Hematopoietic multipotent progenitor cell treated with erythropoietin and hydrocortisone succinate and interleukin-3 and kit ligand, for 4 days (in vitro differentiated cells): ENCODE measurements at regions not wholly inside any gene's neighbourhood (a gene's known extent, or its start where the extent isn't known, plus 50 kb on each side); places are given as distances from the start of the nearest gene placed in this dataset.
"Not testable (repeated sequence)": the region's sequence is repeated elsewhere in the genome, so short reads cannot be mapped to it uniquely, and the experiment has no call there.

Experiments
- DNase-seq: peaks from one replicate; pipeline ENCODE4 v3.0.0-alpha.2; 2015

DNA sequence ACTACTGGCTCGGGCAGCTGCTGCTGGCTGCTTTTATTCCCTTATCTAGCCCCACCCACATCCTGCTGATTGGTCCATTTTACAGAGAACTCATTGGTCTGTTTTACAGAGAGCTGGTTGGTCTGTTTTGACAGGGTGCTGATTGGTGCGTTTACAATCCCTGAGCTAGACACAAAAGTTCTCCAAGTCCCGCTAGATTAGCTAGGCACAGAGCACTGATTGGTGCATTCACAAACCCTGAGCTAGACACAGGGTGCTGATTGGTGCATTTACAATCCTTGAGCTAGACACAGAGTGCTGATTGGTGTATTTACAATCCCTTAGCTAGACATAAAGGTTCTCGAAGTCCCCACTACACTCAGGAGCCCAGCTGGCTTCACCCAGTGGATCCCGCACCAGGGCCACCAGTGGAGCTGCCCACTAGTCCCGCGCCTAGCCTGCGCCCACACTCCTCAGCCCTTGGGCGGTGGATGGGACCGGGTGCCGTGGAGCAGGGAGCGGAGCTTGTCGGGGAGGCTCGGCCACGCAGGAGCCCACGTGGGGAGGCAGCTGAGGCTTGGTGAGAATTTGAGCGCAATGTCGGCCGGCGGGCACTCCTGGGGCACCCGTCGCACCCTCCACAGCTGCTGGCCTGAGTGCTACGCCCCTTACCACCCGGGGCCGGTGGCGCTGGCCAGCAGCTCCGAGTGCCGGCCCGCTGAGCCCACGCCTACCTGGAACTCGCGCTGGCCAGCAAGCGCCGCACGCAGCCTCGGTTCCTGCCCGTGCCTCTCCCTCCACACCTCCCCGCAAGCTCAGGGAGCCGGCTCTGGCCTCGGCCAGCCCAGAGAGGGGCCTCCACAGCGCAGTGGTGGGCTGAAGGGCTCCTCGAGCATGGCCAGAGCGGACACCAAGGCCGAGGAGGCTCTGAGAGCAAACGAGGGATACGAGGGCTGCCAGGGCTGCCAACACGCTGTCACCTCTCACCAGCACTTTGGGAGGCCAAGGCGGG, 91.1 kb upstream of the HS3ST2 start:
- DNase-seq, result not testable (repeated sequence)

DNA sequence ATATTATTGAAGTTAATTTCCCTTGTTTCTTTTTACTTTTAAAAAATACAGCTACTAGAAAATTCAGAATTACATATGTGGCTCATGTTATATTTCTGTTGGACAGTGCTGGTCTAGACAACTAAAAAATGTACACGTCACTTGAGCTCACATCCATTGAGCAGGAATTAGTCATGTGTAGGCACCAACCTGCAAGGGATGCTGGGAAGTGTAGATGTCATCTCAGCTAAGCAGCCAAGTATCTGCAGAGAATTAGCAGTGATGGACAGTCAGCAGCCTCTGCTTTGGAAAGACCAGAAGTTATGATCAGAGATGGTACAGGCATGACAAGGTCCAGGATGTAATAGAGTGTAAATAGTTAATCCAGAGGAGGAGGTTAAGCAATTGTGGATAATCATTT, 87.1 kb upstream of the HS3ST2 start:
- DNase-seq, result no peak

DNA sequence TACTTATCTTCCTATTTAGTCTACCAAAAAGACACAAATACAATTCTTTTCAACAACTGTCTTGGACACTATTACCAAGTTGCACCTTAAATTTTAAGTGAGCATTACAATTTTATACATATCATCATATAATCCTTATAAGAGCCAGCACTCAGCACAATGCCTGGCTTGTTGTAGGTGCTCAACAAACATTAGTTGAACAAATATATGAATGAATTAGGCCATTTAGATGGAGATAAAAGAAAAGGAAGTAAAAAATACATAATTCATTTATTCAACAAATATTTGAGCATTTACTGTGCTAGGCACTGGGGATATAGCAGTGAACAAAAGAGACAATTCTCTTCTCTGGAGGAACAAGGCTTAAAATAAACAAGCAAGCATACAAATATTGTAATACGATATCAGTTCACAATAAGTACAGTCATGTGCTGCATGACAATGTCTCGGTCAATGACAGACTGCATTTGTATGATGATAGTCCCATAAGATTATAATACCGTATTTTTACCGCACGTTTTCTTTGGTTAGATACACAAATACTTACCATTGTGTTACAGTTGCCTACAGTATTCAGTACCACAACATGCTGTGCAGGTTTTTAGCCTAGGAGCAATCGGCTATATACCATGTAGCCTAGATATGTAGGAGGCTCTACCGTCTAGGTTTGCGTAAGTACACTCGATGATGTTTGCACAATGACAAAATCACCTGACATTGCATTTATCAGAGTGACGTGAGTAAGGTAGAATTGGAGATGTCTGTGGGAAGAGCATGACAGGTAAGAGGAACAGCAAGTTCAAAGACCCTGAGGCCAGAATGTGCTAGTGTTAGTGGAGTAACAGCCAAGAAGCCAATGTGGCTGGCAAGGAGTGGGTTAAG, 86.4 kb upstream of the HS3ST2 start:
- no peak for DNase-seq

DNA sequence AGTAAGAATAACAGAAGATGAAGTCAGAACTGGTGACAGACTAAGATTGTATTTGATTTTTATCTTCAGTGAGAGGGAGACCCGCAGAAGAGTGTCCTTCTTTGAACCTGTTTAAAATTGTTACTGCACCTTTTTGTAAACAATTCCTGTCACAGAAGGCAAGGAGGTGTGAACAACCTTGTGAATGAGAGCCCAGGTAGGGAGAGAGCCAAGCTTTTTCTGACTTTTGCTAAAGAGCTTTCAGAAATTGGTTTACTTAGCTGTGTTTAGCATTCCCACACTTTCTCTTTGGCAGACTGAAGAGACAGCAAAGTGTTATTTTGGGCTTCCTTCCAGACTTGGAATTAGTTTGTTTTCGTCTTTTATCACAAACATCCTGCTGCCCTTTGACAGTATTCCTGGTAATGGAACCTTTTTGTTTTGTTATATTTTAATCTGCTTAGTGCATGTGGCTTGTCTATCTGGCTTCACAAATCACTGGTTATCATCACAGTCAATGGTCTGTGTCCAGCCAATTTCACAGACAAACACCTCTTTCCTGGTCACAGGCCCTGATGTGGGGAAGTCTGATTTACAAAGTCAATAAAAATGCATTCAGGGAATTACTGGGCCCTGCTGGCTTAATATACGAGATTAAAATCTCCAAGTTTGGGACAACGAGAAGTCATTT, 85.7 kb upstream of the HS3ST2 start:
- no peak for DNase-seq

DNA sequence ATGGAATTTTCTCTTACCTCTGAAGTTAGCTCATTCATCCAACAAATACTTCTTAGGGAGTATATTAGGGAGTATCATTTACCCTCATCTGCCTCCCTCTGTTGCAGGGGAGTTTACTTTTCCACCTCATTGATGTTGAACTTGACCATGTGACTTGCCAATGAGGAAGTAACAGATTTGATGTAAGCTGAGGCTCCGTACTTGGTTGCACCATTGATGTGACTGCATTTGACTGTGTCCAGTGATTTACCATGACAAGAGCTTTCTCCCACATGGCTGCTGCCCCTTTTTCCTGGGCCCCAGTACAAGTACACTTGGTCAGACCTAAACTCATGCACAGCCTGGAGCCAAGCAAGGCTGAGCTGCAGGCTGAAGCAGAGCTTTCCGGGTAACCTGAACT, 81.6 kb upstream of the HS3ST2 start:
- DNase-seq, result no peak

DNA sequence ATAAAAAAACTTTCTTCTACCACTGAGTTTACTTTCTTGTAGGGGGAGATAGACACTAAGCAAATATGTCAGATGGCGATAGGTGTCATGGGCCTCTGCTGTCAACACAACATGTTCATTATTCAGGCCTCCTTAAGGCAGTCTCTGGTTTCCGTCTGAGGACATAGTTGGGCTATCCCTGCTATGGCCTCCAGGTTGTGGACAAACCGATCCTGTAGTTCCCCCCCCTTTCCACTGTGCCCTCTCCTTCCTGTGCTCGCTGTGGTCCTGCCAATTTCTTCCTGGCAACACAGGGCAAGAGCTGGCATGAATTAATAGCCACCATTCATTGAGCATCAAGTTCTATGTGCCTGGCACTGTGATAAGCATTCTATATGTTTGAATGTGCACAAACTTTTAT, 81.0 kb upstream of the HS3ST2 start:
- DNase-seq, result no peak

DNA sequence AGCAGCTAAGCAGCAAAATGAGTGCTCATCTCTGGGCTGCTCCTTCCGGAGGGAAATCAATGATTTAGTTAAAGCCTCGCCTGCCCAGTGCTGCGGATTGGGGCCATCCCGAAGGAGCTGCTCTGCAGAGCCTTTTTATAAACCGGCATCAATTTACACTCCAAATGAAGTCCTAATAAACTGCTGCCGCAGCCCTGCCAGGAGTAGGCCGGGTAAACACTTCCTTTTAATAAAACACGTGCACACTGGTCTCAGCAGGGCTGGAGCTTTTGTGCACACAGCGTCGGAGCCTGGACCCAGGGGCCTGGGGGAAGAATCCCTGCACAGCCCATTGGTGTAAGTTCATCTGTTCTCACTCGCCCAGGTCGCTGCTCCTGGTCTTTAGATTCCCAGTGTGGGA, 79.6 kb upstream of the HS3ST2 start:
- DNase-seq, result no peak

DNA sequence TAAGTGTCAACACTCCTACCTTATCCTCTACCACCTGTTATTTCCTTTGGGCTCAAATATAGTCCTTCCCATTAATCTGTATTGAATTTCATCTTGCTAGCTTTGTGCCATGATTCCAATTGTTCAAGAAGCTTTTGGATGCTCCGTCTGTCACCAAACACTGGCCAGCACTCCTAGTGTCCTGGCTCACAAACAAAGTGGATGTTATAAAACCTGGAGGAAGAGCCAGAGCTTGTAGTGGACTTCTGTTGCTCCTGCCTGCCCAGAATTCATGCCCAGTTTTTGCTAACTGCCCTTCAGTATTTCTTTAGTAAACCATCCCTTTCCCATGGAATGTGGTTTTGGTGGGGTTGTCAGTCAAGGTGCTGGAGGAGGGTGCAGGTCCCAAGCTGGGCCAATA, 77.2 kb upstream of the HS3ST2 start:
- no peak for DNase-seq

DNA sequence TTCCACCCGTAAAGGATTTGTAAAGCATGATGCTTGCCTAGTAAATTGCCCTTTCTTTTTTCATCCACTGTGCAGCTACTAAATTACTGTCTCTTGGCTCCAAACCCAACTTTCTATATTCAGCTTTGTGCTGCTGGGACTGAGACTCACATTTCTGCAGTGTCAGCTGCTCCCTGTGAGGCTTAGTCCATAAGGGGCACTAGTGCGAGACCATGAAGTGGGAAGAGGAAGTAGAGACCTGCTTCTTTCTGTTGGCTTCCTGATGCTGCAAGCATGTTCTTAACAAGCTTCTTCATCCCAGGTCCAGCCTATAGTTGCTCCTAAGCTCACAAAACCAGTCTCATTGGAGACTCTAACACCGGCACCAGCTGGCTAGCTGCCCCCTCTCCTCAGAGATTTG, 74.9 kb upstream of the HS3ST2 start:
- peak; percentile 29 for DNase-seq

DNA sequence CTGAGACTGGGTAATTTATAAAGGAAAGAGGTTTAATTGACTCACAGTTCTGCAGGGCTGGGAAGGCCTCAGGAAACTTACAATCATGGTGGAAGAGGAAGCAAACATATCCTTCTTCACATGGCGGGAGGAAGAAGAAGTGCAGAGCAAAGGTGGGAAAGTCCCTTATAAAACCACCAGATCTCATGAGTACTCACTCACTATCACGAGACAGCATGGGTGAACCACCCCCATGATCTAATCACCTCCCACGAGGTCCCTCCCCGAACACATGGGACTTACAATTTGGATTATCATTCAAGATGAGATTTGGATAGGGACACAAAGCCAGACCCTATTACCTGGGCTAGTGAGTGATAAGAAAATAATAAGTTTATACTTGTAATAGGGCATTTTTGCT, 70.6 kb upstream of the HS3ST2 start:
- no peak for DNase-seq

DNA sequence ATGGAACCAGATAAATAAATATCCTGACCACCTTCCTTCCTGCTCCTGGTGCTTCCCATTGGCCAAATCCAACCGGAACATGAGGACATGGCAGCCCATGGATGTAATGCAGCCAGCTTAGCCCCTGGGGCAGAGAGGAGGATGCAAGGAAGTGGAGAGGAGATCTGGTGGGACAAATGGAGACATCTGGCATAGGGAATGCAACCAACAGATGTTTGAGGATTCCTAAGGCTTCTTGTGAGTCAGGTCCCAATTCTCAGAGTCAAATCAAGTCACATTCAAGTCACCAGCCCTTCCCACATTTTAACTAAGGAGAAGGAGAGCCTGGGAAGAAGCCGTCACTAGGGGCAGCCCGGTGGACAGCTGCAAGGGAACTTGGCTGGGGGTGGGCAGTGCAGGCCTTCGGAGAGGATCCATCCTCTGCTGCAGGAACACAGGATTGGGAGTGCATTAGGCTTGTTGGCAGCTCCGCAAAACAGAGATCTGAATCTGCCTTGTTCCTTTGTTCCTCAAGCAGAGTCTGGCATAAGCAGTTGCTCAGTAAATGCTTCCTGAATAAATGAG, 62.8 kb upstream of the HS3ST2 start:
- DNase-seq, result no peak

DNA sequence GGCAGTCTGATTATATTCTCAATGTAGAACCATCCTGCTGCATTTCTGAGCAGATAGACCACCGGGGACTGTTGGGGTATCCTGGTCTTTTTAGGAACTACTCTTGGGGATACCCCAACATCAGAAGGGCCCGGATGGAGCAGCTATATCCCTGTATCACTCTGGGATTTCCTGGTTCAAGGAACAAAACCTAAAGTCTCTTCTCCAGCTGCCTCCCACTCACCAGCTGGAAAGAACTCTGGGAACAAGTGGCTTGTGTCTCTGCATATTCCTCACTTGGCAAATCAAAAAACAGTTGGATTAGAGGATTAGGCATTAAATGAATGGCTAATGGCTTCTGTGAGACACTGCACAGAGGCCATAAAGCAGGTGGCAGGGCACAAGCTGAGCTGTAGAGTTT, 62.3 kb upstream of the HS3ST2 start:
- no peak for DNase-seq

DNA sequence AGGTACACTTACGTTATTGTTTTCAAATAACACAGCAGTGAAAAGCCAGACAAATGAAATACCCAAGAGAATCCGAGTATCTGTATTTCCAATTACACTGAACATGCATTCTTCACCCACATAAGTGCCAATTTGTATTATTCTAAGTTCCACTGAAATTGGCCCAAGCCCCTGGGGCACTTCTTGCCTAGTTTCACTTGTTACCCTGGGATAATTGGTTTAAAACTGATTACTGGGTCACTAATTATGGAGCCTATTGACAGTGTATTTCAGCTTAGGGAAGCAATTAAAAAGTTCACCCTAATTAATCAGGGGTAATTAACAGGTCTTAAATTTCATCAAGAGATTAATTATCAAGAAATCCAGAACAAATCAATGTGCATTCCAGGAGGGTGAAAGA, 60.5 kb upstream of the HS3ST2 start:
- no peak for DNase-seq

DNA sequence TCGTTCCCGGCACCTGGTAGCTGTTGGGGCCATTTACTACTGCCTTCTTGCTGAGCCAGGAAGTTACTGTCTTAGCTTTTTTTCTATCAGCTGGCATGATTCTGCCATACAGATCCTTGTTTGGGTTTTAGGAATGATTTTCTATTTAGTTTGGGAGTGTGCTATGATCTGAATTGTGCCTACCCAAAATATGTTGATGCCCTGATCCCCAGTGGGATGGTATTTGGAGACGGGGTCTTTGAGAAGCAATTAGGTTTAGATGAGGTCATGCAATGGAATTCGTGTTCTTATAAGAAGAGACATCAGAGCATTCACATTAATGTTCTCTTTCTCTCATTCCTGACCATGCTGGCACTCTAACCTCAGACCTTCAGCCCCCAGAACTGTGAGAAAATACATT, 59.4 kb upstream of the HS3ST2 start:
- no peak for DNase-seq

DNA sequence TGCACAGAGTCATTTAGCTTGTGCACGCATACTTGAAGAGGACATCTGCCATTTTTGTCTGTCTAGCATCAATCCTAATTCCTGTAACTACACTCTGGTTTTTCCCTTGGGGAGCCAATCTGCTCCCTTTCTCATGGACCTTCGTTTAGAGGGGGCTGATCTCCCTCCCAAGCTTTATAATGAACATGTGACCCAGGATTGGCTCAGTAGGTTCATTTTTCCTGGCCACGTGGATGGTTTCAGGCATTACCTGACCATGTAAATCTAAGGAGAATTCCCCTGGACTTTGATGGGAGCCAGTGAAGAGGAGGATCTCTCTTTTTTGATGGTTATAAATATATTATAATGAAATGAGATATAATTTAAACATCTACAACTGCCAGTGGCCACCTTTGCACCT, 56.8 kb upstream of the HS3ST2 start:
- no peak for DNase-seq

DNA sequence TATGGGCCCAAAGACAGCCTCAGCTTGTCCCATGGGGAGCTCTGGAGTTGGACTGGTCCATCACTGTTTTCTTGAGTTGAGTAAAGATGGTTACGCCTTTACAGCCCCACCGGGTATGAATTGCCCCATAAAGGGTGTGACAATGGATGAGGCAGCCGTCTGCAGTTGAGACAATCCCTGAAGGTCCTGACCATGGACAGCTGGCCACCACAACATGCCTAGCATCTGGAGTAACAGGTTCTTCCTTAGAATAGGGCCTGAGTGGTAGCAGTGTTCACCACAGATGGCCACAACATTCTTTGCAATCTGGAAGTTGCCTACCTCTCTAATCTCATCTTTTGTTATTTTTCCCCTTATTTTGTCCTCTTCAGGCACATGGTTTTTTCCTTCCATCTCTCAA, 51.5 kb upstream of the HS3ST2 start:
- DNase-seq, result no peak

DNA sequence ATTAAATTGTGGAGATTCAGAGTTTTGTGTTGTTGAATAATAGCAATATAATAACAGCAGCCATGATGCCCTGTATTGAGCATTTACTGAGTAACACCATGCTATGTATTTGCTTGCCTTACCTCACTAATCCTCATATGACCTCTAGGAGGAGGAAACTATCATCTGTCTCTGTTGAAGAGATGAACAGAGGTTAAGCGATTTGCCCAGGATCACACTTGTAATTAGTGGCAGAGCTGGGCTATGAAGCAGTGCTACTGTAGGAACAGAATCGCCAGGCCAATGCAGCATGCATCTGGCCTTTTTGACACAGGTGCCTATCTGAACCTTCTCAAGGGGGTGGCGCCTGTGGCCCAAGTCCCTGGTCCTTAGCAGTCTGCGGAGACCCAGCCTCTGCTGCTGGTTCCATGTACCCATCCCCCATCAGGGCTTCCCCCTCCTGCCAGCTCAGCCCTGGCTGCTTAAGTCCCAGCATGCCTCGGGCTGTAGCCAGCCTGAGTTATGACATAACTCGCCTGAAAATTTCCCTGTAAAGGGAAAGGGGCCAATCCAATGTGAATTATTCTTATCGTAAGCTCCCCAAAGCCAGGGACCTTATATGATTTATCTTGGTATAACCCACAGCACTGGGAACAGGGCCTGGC, 50.4 kb upstream of the HS3ST2 start:
- no peak for DNase-seq
